Frontal cortex (tissue), 4 donors: ENCODE measurements at regions not wholly inside any gene's neighbourhood (a gene's known extent, or its start where the extent isn't known, plus 50 kb on each side); places are given as distances from the start of the nearest gene placed in this dataset. TPM values are rescaled to one million over a fixed set of nuclear protein-coding genes. Genes with fewer than 3 reads are reported as not detected.

Experiments
- DNase-seq, 2 donors: peaks; one replicate each; pipeline ENCODE4 v3.0.0; 2012; ENCODE audit warnings: low spot score in 2 of 2
- FAIRE-seq: peaks from 2 replicates; lab custom pipeline; 2012; peaks lifted over from hg19 to GRCh38; lab: Jason Lieb, UNC
- small RNA-seq: library from RNA; depleted of rRNA; stranded (forward); fragments of <200 nt; gene quantifications from one replicate; pipeline ENCODE3, GENCODE V24; 2014
- donor health status: control.
- donor health status: control.
- donor health status: control.

GRCh38 chr21:23374155-23374554, 2233.1 kb downstream of the MRPL39 start:
- DNase-seq (no peak), FAIRE-seq (no peak)

- no peak for FAIRE-seq
- no peak for DNase-seq
These were observed 2250.4 kb downstream of the MRPL39 start for GRCh38 chr21:23356905-23357304.

DNA sequence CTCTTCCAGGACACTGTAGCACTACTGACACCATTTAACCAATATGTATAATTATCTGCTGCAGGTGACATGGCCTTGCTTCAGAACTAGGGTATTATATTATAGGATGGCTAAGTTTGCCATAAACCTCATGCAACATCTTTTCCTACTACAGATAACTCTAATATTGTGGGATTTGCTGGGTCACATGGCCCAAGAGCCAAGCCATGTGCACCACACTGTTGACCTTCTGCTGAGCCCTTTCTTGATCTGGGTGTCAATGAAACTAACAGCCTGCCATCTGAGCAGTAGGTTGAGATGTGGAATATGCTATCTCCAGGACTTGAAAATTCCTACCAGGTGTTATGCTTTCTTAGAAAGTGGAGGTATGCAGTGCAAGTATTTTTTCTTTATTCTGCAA, 2291.1 kb downstream of the MRPL39 start:
- DNase-seq (no peak), FAIRE-seq (no peak)

GRCh38 chr21:23308741-23309140, 2298.5 kb downstream of the MRPL39 start:
- FAIRE-seq, result peak; percentile 70
- DNase-seq, result no peak

DNA sequence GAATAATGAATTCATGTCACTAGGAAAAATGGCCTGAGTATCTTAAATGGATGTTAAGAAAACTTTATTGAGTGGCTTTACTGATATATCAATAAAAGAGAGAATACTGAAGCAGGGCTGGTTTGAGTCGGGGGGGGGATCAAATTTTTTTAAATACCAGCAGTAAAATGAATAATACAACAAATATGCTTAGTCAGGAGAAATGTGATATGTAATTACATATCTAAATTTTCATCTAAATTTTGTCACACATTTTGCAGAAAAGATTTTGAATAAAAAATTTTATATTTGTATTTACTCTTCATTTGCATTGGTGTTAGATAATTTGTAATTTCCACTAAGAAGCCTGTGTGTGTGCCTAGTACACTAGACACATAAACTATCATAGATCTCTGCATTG, 2300.2 kb downstream of the MRPL39 start:
- no peak for DNase-seq
- FAIRE-seq, result no peak

GRCh38 chr21:23292292-23292691, 2294.1 kb downstream of the NCAM2 start:
- DNase-seq, result no peak
- FAIRE-seq, result no peak

DNA sequence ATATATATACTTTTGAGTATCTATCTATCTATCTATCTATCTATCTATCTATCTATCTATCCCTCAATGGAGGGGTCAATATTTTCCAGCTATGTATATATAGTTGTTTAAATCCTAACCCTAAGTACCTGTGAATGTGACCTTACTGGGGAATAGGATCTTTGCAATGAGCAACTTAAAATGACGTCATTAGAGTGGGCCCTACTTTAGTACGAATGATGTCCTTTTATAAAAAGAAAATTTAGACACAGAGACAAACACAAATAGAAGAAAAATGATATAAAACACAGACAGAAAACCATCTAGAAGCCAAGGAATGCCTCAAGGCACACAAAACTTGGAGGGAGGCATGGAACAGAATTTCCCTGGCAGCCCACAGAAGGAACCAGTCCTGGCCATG, 2283.7 kb downstream of the NCAM2 start:
- DNase-seq, result no peak
- FAIRE-seq, result no peak

DNA sequence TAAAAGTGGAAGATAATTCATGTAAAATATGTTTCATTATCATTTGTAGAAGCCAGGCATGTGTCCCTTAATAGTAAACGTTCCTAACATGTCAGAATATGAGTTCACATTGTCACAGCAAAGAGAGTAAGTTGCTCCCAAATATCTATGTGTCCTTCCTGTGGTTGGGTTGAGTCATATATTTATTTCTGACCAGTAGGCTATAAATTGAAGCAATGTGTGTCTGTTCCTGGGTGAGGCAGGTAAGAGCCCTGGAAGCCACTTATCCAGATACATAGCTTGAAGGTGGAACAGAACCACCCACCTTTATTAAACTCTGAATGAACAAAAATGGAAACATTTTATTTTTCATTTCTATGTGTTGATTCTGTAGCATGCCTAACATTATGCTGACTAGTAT, 2251.6 kb downstream of the NCAM2 start:
- DNase-seq (no peak), FAIRE-seq (no peak)

DNA sequence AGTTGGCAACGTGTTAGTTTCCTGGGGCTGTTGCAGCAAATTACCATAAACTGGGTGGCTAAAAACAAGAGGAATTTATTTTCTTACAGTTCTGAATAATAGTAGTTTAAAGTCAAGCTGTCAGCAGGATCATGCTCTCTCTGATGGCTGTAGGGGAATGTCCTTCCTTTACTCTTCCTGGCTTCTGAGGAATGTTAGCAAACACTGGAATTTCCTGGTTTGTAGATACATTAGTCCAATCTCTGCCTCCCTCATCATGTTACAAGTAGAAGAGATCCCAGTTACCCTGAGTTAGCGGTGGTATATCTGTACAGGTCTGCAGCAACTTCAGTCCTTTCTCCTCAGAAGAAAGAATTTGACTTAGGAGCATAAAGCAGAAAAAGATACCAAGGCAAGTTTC, 2249.1 kb downstream of the NCAM2 start:
- no peak for DNase-seq
- no peak for FAIRE-seq

DNA sequence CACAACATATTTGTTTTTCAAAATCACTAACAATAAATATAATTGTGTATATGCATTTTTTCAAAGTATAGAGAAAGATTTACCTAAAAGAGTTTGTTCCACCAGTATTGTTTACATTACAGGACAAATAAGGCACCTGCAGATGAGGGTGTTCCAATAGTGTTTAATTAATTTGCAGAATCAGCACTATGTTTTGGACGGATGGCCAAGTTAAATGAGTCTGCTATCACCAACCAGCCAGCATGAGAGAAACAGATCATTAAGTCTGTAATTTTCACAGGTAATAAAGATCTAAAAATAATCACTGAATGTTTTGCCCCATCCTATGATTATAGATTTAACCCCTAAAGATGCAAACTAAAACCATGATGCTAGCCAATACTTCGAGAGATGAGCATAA, 2247.0 kb downstream of the NCAM2 start:
- DNase-seq (no peak), FAIRE-seq (no peak)

GRCh38 chr21:23223882-23224281, 2225.7 kb downstream of the NCAM2 start:
- FAIRE-seq (no peak), DNase-seq (no peak)

GRCh38 chr21:23218667-23219066, 2220.5 kb downstream of the NCAM2 start:
- DNase-seq (no peak), FAIRE-seq (no peak)

GRCh38 chr21:23217597-23217996, 2219.4 kb downstream of the NCAM2 start:
- FAIRE-seq (no peak), DNase-seq (no peak)

DNA sequence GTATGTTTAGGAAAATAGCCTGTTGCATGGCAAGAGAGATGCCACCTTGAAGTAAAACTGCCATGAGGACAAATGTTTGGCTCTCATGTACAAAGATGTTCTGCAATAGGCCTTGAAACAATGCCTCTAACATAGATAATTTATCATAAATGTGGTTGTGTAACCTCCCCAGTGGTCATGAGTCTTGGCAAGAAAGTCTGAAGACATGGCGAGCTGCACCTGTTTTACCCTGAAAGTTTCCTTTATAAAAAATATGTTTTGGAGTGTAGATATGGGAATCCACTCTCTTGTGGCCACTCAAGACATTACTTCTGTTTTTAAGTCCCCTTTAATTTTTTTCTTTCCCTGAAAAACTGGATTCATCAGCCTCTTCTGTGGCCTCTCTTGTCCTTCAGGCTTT, 2217.1 kb downstream of the NCAM2 start:
- no peak for DNase-seq
- no peak for FAIRE-seq

Small RNAs in the stretch of these regions (small RNA-seq; reads per million reads assigned to genes)
- gene AP001340.1 (not detected), gene RF00019 (not detected), gene RN7SKP236 (not detected), gene RNA5SP489 (not detected), gene RNU2-55P (0.13 reads per million)
